Lung microvascular endothelial cell (primary cell): ENCODE measurements at regions not wholly inside any gene's neighbourhood (a gene's known extent, or its start where the extent isn't known, plus 50 kb on each side); places are given as distances from the start of the nearest gene placed in this dataset.
"Not testable (repeated sequence)": the region's sequence is repeated elsewhere in the genome, so short reads cannot be mapped to it uniquely, and the experiment has no call there.

Experiments used
- DNase-seq, 2 donors: peaks; one replicate each; pipeline versions ENCODE4 v3.0.0 to v3.0.0-alpha.2; 2010; ENCODE audit warnings: low read depth in 2 of 2

DNA sequence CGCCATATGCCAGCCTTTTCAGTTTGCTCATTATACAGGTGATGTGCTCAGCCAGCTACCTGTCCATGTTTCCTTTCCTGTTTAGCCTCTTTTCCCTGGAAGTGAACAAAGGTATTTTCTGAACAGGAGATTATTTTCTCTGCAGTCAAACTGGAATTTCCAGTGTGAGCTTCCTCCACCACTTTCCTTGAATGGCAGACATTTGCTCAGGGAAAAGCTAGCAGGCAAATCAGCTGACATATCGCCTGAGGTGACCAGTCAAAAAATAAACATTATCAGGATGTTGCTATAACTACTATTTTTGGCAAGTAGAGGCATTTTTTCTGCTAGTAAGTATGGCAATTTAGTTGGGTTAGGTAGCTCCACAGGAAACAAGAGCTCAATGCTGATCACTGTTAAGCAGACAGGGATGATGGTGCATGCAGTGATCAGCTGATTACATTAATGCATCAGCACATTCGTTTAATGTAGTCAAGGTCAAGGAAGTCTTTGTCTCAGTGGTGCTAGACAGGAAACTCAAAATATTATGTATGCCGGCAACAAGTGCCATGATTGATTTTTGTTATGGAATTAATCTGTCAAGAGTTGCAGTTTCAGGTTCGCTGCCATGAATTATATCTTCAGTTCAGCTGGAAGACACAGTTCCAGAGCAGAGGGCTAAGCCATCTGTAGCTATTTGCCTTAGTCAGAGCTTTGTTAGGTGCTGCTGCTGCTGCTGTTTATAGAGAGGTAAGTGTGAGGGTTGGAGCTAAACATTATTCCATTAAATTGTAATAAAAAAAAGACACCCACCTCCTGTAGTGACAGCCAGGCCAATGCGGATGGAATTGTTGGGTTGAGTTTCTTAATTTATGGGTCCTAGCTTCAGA lies 179.7 kb upstream of the ST6GALNAC5 start:
- peak; percentile 22 to 45 for DNase-seq

GRCh38 chr1:76690766-76691165 lies 176.5 kb upstream of the ST6GALNAC5 start:
- DNase-seq, result no peak

DNA sequence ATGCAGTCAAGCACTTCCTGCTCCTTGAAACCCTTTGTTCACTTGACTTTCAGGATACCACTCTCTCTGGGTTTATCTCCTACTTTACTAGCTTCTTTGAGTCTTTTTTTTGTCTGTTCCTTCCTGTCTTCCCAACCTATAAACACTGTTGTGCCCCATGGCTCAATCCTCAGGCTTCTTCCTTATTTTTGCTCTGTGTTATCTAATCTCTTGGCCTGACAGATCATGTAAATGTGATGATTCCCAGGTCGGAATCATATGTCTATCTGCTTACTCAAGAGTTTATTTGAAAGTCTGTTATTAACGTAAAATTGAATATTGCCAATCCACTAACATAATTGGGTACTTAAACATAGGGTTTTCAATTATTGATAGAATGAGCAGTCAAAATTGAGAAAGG lies 171.7 kb upstream of the ST6GALNAC5 start:
- no peak for DNase-seq

GRCh38 chr1:76697361-76697760 lies 169.9 kb upstream of the ST6GALNAC5 start:
- no peak for DNase-seq

DNA sequence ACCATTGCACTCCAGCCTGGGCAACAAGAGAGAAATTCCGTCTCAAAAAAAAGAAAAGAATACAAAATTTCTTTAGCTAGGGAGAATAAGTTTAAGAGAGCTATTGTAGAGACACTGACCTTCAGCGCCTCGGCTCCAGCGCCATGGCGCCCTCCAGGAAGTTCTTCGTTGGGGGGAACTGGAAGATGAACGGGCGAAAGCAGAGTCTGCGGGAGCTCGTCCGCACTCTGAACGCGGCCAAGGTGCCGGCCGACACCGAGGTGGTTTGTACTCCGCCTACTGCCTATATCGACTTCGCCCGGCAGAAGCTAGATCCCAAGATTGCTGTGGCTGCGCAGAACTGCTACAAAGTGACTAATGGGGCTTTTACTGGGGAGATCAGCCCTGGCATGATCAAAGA lies 167.6 kb upstream of the ST6GALNAC5 start:
- not testable (repeated sequence) for DNase-seq

DNA sequence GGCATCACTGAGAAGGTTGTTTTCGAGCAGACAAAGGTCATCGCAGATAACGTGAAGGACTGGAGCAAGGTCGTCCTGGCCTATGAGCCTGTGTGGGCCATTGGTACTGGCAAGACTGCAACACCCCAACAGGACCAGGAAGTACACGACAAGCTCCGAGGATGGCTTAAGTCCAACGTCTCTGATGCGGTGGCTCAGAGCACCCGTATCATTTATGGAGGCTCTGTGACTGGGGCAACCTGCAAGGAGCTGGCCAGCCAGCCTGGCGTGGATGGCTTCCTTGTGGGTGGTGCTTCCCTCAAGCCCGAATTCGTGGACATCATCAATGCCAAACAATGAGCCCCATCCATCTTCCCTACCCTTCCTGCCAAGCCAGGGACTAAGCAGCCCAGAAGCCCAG lies 167.1 kb upstream of the ST6GALNAC5 start:
- not testable (repeated sequence) for DNase-seq

- no peak for DNase-seq
These were observed 161.7 kb upstream of the ST6GALNAC5 start for GRCh38 chr1:76705560-76705959.

DNA sequence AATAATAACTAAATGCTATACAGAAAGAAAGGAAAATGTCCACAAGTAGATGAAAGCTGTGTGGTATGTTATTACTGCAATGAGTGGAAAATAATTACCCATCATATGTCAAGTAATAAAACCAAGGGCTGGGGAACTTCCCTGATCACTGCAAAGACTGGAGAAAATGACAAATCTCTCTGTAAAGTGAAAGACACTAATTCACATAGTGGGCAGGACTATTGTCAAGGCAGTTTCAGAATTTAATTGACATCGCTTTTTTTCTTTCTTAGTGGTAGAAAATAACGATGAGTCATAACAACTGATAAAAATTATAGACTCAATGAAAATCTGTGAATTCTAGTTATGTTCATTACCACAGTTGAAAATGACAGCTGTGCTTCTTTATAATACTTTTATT lies 153.7 kb upstream of the ST6GALNAC5 start:
- no peak for DNase-seq

GRCh38 chr1:76715474-76715873 lies 151.8 kb upstream of the ST6GALNAC5 start:
- DNase-seq, result no peak

- no peak for DNase-seq
These were observed 143.3 kb upstream of the ST6GALNAC5 start for GRCh38 chr1:76723949-76724348.

- DNase-seq, result no peak
These were observed 142.5 kb upstream of the ST6GALNAC5 start for GRCh38 chr1:76724816-76725215.

- no peak for DNase-seq
These were observed 141.2 kb upstream of the ST6GALNAC5 start for GRCh38 chr1:76725864-76726619.

- DNase-seq, result no peak
These were observed 139.8 kb upstream of the ST6GALNAC5 start for GRCh38 chr1:76727520-76727919.

DNA sequence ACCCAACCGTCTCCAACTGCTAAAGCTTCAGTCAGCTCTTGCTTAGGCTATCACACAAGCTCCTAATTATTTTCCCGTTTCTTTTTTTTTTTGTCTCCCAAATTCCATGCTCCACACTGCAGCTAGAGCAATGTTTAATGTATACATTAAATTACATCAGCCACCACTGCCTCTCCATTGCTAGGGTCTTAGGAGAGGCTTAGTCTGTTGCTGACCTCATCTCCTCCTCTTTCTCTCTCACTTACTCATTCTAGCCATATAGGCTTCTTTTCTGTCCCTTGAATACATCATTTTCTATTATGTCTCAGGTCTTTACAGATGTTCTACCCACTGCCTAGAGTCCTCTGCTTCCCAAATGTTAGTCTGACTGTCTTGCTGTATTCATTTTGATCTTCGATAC lies 138.1 kb upstream of the ST6GALNAC5 start:
- DNase-seq, result no peak

GRCh38 chr1:76730027-76730426 lies 137.3 kb upstream of the ST6GALNAC5 start:
- no peak for DNase-seq

- DNase-seq, result not testable (repeated sequence)
These were observed 128.9 kb upstream of the ST6GALNAC5 start for GRCh38 chr1:76738355-76738754.

GRCh38 chr1:76740956-76741355 lies 126.3 kb upstream of the ST6GALNAC5 start:
- peak; percentile 1 to 6 for DNase-seq

GRCh38 chr1:76744989-76745388 lies 122.3 kb upstream of the ST6GALNAC5 start:
- DNase-seq, result no peak

GRCh38 chr1:76746206-76746605 lies 121.1 kb upstream of the ST6GALNAC5 start:
- no peak for DNase-seq

DNA sequence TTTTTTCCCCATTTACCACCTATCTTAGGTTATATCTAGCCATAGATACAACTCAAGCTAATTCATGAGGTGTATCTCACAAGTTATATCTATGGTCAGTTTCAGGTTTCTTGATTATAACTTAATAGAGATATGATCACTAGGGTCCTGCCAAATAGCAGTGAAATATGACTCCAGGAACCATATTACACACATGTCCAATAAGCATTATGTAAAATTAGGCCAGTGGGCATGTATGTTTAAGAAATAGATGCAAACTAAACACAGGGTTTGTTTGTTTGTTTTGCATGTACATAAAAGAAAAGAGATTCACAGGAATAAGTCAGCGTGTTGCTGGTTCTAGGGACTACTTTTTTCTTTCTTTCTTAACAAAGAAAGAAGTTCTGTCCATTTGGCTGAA lies 112.5 kb upstream of the ST6GALNAC5 start:
- DNase-seq, result no peak

DNA sequence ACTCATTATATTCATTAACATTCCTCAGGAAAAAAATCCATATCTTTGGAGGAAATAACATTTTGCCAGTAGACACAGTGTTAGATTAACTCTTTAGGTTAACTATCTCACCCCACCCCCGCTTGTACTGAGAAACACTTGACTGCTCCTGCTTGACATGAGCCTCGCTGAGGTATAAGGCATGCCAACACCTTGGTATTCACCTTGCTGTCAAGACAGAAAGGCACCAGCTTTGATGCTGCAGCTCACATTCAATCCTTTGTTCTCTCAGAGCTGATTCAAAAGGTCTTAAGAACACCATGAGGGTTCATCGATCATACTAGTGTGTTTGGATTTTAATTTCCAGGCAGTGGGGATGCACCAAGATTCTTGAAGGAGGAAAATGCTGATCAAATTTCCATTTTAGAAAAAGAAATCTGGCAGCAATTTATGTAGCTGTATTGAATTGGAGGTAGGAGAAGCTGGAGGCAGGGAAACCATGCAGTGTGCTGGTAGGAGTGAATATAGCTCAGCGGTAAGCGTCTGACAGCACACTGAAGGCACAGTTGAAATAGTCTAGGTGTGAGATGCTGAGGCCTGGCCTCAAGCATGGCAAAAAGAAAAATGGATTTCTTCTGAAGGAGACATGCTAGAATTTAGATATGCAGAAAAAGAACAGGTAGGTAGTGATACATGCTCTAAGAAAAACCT lies 108.0 kb upstream of the ST6GALNAC5 start:
- DNase-seq, result no peak

DNA sequence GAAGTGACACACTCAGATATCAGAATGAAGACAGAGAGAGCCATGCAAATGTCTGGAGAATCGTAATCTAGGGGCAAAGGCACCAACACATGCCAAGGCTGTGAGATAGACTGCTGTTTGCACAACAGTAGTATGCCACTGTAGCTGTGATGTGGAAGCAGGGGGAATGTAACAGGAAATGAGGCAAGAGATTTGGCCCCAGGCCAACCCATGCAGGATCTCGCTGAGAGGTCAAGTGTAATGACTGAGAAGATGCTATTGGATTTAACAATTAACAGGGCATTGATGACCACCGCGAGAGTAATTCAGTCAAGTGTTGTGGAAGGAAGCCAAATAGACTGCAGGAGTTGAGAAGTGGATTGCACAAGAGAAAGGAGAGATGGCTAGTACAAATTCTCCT lies 107.3 kb upstream of the ST6GALNAC5 start:
- DNase-seq, result peak; percentile 7 to 11
